GM19463 (cell line): ENCODE measurements at regions not wholly inside any gene's neighbourhood (a gene's known extent, or its start where the extent isn't known, plus 50 kb on each side); places are given as distances from the start of the nearest gene placed in this dataset.

Experiments used
- ATAC-seq: cut with Tn5 transposase; IDR thresholded peaks from one replicate; pipeline ENCODE4 v1.9.1; 2021; ENCODE audit warnings: mild to moderate bottlenecking, moderate library complexity; ENCODE audit not compliant: unreplicated experiment

GRCh38 chr5:73375191-73375545, 73.4 kb downstream of the FOXD1 start:
- no peak for ATAC-seq

GRCh38 chr5:73374520-73375190, 73.9 kb downstream of the FOXD1 start:
- no peak for ATAC-seq

GRCh38 chr5:73373814-73374510, 74.6 kb downstream of the FOXD1 start:
- ATAC-seq, result no peak

- ATAC-seq, result no peak
Observed at GRCh38 chr5:73370640-73371583, 77.7 kb downstream of the FOXD1 start.

- ATAC-seq, result no peak
Observed at GRCh38 chr5:73370095-73370494, 78.5 kb downstream of the FOXD1 start.

- no peak for ATAC-seq
Observed at GRCh38 chr5:73369278-73369677, 79.3 kb downstream of the FOXD1 start.

- ATAC-seq, result no peak
Observed at GRCh38 chr5:73367650-73368049, 80.9 kb downstream of the FOXD1 start.

- no peak for ATAC-seq
Observed at GRCh38 chr5:73365990-73366667, 82.4 kb downstream of the FOXD1 start.

GRCh38 chr5:73365301-73365853, 83.2 kb downstream of the FOXD1 start:
- no peak for ATAC-seq

GRCh38 chr5:73363911-73364730, 84.5 kb downstream of the FOXD1 start:
- no peak for ATAC-seq

GRCh38 chr5:73359395-73359794, 89.2 kb downstream of the FOXD1 start:
- no peak for ATAC-seq

GRCh38 chr5:73358366-73358765, 90.2 kb downstream of the FOXD1 start:
- no peak for ATAC-seq

GRCh38 chr5:73357576-73357975, 91.0 kb downstream of the FOXD1 start:
- ATAC-seq, result no peak

GRCh38 chr5:73355108-73355507, 93.5 kb downstream of the FOXD1 start:
- ATAC-seq, result no peak

GRCh38 chr5:73354406-73354805, 94.2 kb downstream of the FOXD1 start:
- ATAC-seq, result no peak

- no peak for ATAC-seq
Observed at GRCh38 chr5:73352649-73353230, 95.8 kb downstream of the FOXD1 start.

GRCh38 chr5:73352243-73352642, 96.3 kb downstream of the FOXD1 start:
- ATAC-seq, result no peak

GRCh38 chr5:73351593-73351992, 97.0 kb downstream of the FOXD1 start:
- ATAC-seq, result no peak

- ATAC-seq, result no peak
Observed at GRCh38 chr5:73346878-73347408, 101.6 kb downstream of the FOXD1 start.
